ENCODE measurements at regions not wholly inside any gene's neighbourhood (a gene's known extent, or its start where the extent isn't known, plus 50 kb on each side); places are given as distances from the start of the nearest gene placed in this dataset.
"Not testable (repeated sequence)": the region's sequence is repeated elsewhere in the genome, so short reads cannot be mapped to it uniquely, and the experiment has no call there.

DNA sequence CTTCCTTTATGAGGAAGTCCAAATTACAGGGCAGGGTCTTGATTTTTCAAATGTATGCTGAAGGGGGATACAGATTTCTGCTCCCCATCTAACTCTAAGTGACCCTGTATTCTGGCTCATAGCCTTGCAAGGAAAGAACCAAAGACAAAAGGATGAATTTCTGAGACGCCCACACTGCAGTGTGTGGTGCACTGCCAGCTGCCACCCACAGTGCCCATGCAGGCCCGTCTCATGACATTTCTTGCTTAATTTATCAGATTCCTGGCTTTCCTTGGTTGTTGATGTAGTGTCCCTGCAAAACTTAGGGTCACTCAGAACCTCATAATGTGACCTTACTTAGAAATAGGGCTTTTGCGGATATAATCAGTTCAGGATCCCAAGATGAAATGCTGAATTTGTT lies 68.0 kb downstream of the CBLN4 start:
- no peak for DNase-seq (ENCODE audit: low read depth, low spot score)
- no peak overlapping the region for H3K9ac ChIP-seq (ENCODE audit: insufficient read length, low read depth)
- H3K36me3 ChIP-seq (ENCODE audit: insufficient read depth, insufficient read length, low read length): no peaks in the 10 kb centered on the region
- TF ChIP-seq YY1 (IDR thresholded peaks at IDR 0.05; ENCODE audit: insufficient read depth, insufficient read length) (no peak), ZNF274 (IDR thresholded peaks at IDR 0.05; ENCODE audit: low read depth, low read length) (no peak), SUZ12 (IDR thresholded peaks at IDR 0.05; ENCODE audit: extremely low read depth, insufficient read depth, insufficient read length) (no peak)
- no peaks in the 10 kb centered on the region for H3K4me1 ChIP-seq (ENCODE audit: insufficient read depth, insufficient read length)
- H3K4me3 ChIP-seq (ENCODE audit: insufficient read length, low read depth): no peak overlapping the region
- no peaks in the 10 kb centered on the region for H3K9me3 ChIP-seq (ENCODE audit: insufficient read depth, low read length)
- H3K27me3 ChIP-seq (ENCODE audit: insufficient read depth, insufficient read length): no peaks in the 10 kb centered on the region

DNA sequence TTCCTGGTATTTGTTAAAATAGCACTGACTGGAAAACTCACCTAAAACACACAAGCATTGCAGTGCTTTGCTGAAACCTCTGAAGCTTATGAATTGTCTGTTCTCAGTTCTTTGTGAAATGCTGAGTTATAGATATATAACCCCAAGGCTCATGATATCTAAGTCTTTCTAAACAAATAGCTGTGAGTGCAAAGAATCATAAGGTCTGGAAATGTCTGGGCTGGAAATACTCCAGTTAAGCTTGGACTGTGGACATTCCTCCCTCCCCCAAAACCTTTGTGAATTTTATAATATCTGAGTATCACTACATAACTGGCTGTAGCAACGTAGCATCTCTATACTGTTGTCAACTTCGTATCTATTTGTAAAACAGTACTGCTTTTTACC lies 69.1 kb downstream of the CBLN4 start:
- no peak overlapping the region for H3K4me3 ChIP-seq (ENCODE audit: insufficient read length, low read depth)
- H3K9ac ChIP-seq (ENCODE audit: insufficient read length, low read depth): no peak overlapping the region
- no peaks in the 10 kb centered on the region for H3K27me3 ChIP-seq (ENCODE audit: insufficient read depth, insufficient read length)
- no peaks in the 10 kb centered on the region for H3K9me3 ChIP-seq (ENCODE audit: insufficient read depth, low read length)
- H3K36me3 ChIP-seq (ENCODE audit: insufficient read depth, insufficient read length, low read length): no peaks in the 10 kb centered on the region
- no peak for DNase-seq (ENCODE audit: low read depth, low spot score)
- no peaks in the 10 kb centered on the region for H3K4me1 ChIP-seq (ENCODE audit: insufficient read depth, insufficient read length)
- no peak for TF ChIP-seq SUZ12 (IDR thresholded peaks at IDR 0.05; ENCODE audit: extremely low read depth, insufficient read depth, insufficient read length)
- no peak for TF ChIP-seq ZNF274 (IDR thresholded peaks at IDR 0.05; ENCODE audit: low read depth, low read length)
- no peak for TF ChIP-seq YY1 (IDR thresholded peaks at IDR 0.05; ENCODE audit: insufficient read depth, insufficient read length)

DNA sequence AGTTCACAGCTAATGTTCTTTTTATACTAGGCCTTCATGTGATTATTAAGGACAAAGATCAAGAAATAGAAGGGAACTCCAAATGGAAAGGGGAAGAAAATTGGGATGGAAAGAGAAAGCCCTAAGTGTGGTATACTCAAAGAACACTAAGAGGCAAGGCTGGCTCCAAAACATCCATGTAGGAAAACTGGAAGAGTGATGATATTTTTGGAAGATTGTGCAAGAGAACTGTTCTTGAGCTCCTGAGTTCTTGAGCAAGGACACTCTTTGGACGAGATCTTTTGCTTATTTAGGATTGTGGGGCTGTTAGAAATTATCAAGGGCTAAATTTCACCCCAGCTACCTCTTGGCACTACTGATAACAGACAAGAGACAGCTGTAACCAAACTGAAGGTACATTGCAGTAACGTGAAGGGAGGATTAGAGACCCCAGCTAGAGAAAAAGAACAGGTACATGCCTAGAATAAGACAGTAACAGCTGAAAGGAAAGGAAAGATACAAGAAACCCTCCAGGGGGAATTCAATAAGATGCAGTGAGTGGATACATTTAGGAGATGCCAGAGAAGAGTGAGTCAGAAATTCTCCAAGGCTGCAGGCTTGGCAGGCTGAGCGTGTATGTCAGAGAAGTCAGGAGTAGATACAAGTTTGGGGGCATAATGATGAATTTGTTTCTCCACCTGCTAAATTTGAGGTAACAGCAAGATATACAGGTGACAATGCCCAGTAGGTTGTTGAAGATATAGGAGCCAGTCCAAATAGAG lies 69.7 kb downstream of the CBLN4 start:
- DNase-seq (ENCODE audit: low read depth, low spot score): no peak
- Histone ChIP-seq H3K9me3 (ENCODE audit: insufficient read depth, low read length) (no peaks in the 10 kb centered on the region), H3K27me3 (ENCODE audit: insufficient read depth, insufficient read length) (no peaks in the 10 kb centered on the region), H3K36me3 (ENCODE audit: insufficient read depth, insufficient read length, low read length) (no peaks in the 10 kb centered on the region), H3K9ac (ENCODE audit: insufficient read length, low read depth) (no peak overlapping the region), H3K4me1 (ENCODE audit: insufficient read depth, insufficient read length) (no peaks in the 10 kb centered on the region), H3K4me3 (ENCODE audit: insufficient read length, low read depth) (no peak overlapping the region)
- TF ChIP-seq YY1 (IDR thresholded peaks at IDR 0.05; ENCODE audit: insufficient read depth, insufficient read length): no peak
- TF ChIP-seq ZNF274 (IDR thresholded peaks at IDR 0.05; ENCODE audit: low read depth, low read length): no peak
- TF ChIP-seq SUZ12 (IDR thresholded peaks at IDR 0.05; ENCODE audit: extremely low read depth, insufficient read depth, insufficient read length): no peak

- H3K36me3 ChIP-seq (ENCODE audit: insufficient read depth, insufficient read length, low read length): no peaks in the 10 kb centered on the region
These were observed 71.2 kb downstream of the CBLN4 start for GRCh38 chr20:55934146-55934545.

DNA sequence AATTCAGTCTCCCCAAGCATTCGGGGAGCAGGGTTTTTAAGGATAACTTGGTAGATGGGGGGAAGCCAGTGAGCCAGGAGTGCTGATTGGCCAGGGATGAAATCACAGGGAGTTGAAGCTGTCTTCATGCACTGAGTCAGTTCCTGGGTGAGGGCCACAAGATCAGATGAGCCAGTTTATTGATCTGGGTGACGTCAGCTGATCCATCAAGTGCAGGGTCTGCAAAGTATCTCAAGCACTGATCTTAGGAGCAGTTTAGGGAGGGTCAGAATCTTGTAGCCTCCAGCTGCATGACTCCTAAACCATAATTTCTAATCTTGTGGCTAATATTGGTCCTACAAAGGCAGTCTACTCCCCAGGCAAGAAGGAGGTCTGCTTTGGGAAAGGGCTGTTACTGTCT lies 74.4 kb downstream of the CBLN4 start:
- DNase-seq (ENCODE audit: low read depth, low spot score); H3K27me3 ChIP-seq (ENCODE audit: insufficient read depth, insufficient read length); H3K4me1 ChIP-seq (ENCODE audit: insufficient read depth, insufficient read length); H3K36me3 ChIP-seq (ENCODE audit: insufficient read depth, insufficient read length, low read length); H3K9ac ChIP-seq (ENCODE audit: insufficient read length, low read depth); H3K9me3 ChIP-seq (ENCODE audit: insufficient read depth, low read length); H3K4me3 ChIP-seq (ENCODE audit: insufficient read length, low read depth): not testable (repeated sequence)

More at GRCh38 chr20:55934146-55934545, 71.2 kb downstream of the CBLN4 start:
- no peaks in the 10 kb centered on the region for H3K27me3 ChIP-seq (ENCODE audit: insufficient read depth, insufficient read length)
- no peaks in the 10 kb centered on the region for H3K4me1 ChIP-seq (ENCODE audit: insufficient read depth, insufficient read length)
- H3K9ac ChIP-seq (ENCODE audit: insufficient read length, low read depth): no peak overlapping the region
- no peak for DNase-seq (ENCODE audit: low read depth, low spot score)
- no peak overlapping the region for H3K4me3 ChIP-seq (ENCODE audit: insufficient read length, low read depth)
- no peaks in the 10 kb centered on the region for H3K9me3 ChIP-seq (ENCODE audit: insufficient read depth, low read length)
- no peak for TF ChIP-seq YY1 (IDR thresholded peaks at IDR 0.05; ENCODE audit: insufficient read depth, insufficient read length)

- TF ChIP-seq ZNF274 (IDR thresholded peaks at IDR 0.05; ENCODE audit: low read depth, low read length): no peak
- no peaks in the 10 kb centered on the region for H3K36me3 ChIP-seq (ENCODE audit: insufficient read depth, insufficient read length, low read length)
- DNase-seq (ENCODE audit: low read depth, low spot score): no peak
- no peaks in the 10 kb centered on the region for H3K4me1 ChIP-seq (ENCODE audit: insufficient read depth, insufficient read length)
- no peak overlapping the region for H3K4me3 ChIP-seq (ENCODE audit: insufficient read length, low read depth)
- no peaks in the 10 kb centered on the region for H3K27me3 ChIP-seq (ENCODE audit: insufficient read depth, insufficient read length)
- no peak overlapping the region for H3K9ac ChIP-seq (ENCODE audit: insufficient read length, low read depth)
- H3K9me3 ChIP-seq (ENCODE audit: insufficient read depth, low read length): no peaks in the 10 kb centered on the region
These were observed 77.1 kb downstream of the CBLN4 start for GRCh38 chr20:55928266-55928665.

- Histone ChIP-seq H3K9ac (ENCODE audit: insufficient read length, low read depth) (no peak overlapping the region), H3K9me3 (ENCODE audit: insufficient read depth, low read length) (peaks cover 15% of the 10 kb centered on the region), H3K27me3 (ENCODE audit: insufficient read depth, insufficient read length) (no peaks in the 10 kb centered on the region), H3K4me3 (ENCODE audit: insufficient read length, low read depth) (no peak overlapping the region), H3K36me3 (ENCODE audit: insufficient read depth, insufficient read length, low read length) (no peaks in the 10 kb centered on the region), H3K4me1 (ENCODE audit: insufficient read depth, insufficient read length) (no peaks in the 10 kb centered on the region)
- TF ChIP-seq SUZ12 (IDR thresholded peaks at IDR 0.05; ENCODE audit: extremely low read depth, insufficient read depth, insufficient read length): no peak
- no peak for TF ChIP-seq ZNF274 (IDR thresholded peaks at IDR 0.05; ENCODE audit: low read depth, low read length)
- TF ChIP-seq YY1 (IDR thresholded peaks at IDR 0.05; ENCODE audit: insufficient read depth, insufficient read length): no peak
- DNase-seq (ENCODE audit: low read depth, low spot score): no peak
These were observed 85.4 kb downstream of the CBLN4 start for GRCh38 chr20:55919956-55920355.

- H3K4me1 ChIP-seq (ENCODE audit: insufficient read depth, insufficient read length): no peaks in the 10 kb centered on the region
- DNase-seq (ENCODE audit: low read depth, low spot score): no peak
- TF ChIP-seq SUZ12 (IDR thresholded peaks at IDR 0.05; ENCODE audit: extremely low read depth, insufficient read depth, insufficient read length) (no peak), YY1 (IDR thresholded peaks at IDR 0.05; ENCODE audit: insufficient read depth, insufficient read length) (no peak), ZNF274 (IDR thresholded peaks at IDR 0.05; ENCODE audit: low read depth, low read length) (no peak)
- no peaks in the 10 kb centered on the region for H3K27me3 ChIP-seq (ENCODE audit: insufficient read depth, insufficient read length)
- peaks cover 15% of the 10 kb centered on the region for H3K9me3 ChIP-seq (ENCODE audit: insufficient read depth, low read length)
- H3K4me3 ChIP-seq (ENCODE audit: insufficient read length, low read depth): no peak overlapping the region
- H3K36me3 ChIP-seq (ENCODE audit: insufficient read depth, insufficient read length, low read length): no peaks in the 10 kb centered on the region
- H3K9ac ChIP-seq (ENCODE audit: insufficient read length, low read depth): no peak overlapping the region
These were observed 86.0 kb downstream of the CBLN4 start for GRCh38 chr20:55919319-55919718.
